A549 (cell line): ENCODE measurements at regions not wholly inside any gene's neighbourhood (a gene's known extent, or its start where the extent isn't known, plus 50 kb on each side); places are given as distances from the start of the nearest gene placed in this dataset.
"Not testable (repeated sequence)": the region's sequence is repeated elsewhere in the genome, so short reads cannot be mapped to it uniquely, and the experiment has no call there.

Source experiments
- ATAC-seq, 2 experiments: fragments of 200-7000 bp in 1 of 2; fragments of >200 bp in 1 of 2; cut with Nextera tagmentation in 1 of 2; cut with Tn5 transposase in 1 of 2; 3 replicates each; pipeline versions ENCODE4 v1.8.0 to v1.9.1; 2018 to 2020; ENCODE audit warnings: mild to moderate bottlenecking in 1 of 2, moderate library complexity in 1 of 2
- CTCF ChIA-PET: fragments of 300-600 bp; sonication (Branson Sonifier 250); formaldehyde crosslinking; extraction: SDS; loops from one replicate; lab custom pipeline; 2021; ENCODE audit warnings: antibody characterized with exemption, inconsistent platforms; lab: Yijun Ruan, JAX
- POLR2A ChIA-PET: fragments of 350-600 bp; formaldehyde crosslinking; extraction: SDS; loops from one replicate; lab custom pipeline; 2021; ENCODE audit warnings: antibody characterized with exemption, inconsistent platforms; lab: Yijun Ruan, JAX
- DNase-seq, 2 experiments: peaks; one replicate each; pipeline versions ENCODE4 v3.0.0 to v3.0.0-alpha.2; 2011 to 2016; ENCODE audit warnings: low read depth in 1 of 2, low spot score in 1 of 2
- FAIRE-seq: peaks from 2 replicates; lab custom pipeline; 2011; peaks lifted over from hg19 to GRCh38; lab: Jason Lieb, UNC
- H3K27ac ChIP-seq, 2 experiments: fragments of >200 bp; sonication (Bioruptor Twin); formaldehyde crosslinking; 3 replicates each; pipeline ENCODE4 v1.5.1; 2016 to 2017
- H3K4me1 ChIP-seq: fragments of >200 bp; sonication (Bioruptor Twin); formaldehyde crosslinking; 3 replicates; pipeline ENCODE4 v1.6.1; 2016
- H3K4me2 ChIP-seq: fragments of >200 bp; sonication (Bioruptor Twin); formaldehyde crosslinking; 3 replicates; pipeline ENCODE4 v1.6.1; 2016
- H3K4me3 ChIP-seq: fragments of >200 bp; sonication (Bioruptor Twin); formaldehyde crosslinking; 3 replicates; pipeline ENCODE4 v1.5.1; 2016
- H3K9me3 ChIP-seq: fragments of >200 bp; sonication (Bioruptor Twin); formaldehyde crosslinking; 3 replicates; pipeline ENCODE4 v1.6.1; 2016
- ATOH8 ChIP-seq: fragments of 250-450 bp; sonication (Bioruptor Pico); IDR thresholded peaks from 2 replicates; pipeline ENCODE4 v1.5.0; 2020; ENCODE audit warnings: low read depth, mild to moderate bottlenecking, moderate library complexity
- BHLHE40 ChIP-seq: IDR thresholded peaks from 2 replicates; pipeline ENCODE4 v1.6.1; 2012; ENCODE audit warnings: low read depth, low read length, inconsistent platforms
- CHD2 ChIP-seq: fragments of 150-350 bp; IDR thresholded peaks from 2 replicates; pipeline ENCODE4 v1.6.1; 2014; ENCODE audit warnings: low read length; ENCODE audit not compliant: partially characterized antibody
- EHMT2 ChIP-seq: fragments of 200-600 bp; sonication (generic); IDR thresholded peaks from 2 replicates; pipeline ENCODE4 v1.6.1; 2016; ENCODE audit warnings: antibody characterized with exemption, low read depth, mild to moderate bottlenecking, moderate library complexity
- ELK1 ChIP-seq: fragments of 150-350 bp; IDR thresholded peaks from 2 replicates; pipeline ENCODE4 v1.6.1; 2014; ENCODE audit warnings: low read depth, mild to moderate bottlenecking, low read length
- FOSB ChIP-seq: fragments of 250-450 bp; sonication (Bioruptor Pico); IDR thresholded peaks from 2 replicates; pipeline ENCODE4 v1.5.0; 2020; ENCODE audit warnings: mild to moderate bottlenecking, moderate library complexity
- GATA3 ChIP-seq: IDR thresholded peaks from 2 replicates; pipeline ENCODE4 v1.6.1; 2012; ENCODE audit warnings: borderline replicate concordance
- MAZ ChIP-seq: fragments of 150-350 bp; IDR thresholded peaks from 2 replicates; pipeline ENCODE4 v1.6.1; 2014; ENCODE audit warnings: antibody characterized with exemption, low read depth, low read length, borderline replicate concordance
- MYC ChIP-seq: IDR thresholded peaks from 2 replicates; pipeline ENCODE4 v1.6.1; 2012; ENCODE audit warnings: mild to moderate bottlenecking, inconsistent platforms, low read length, improper control_type of control experiment, borderline replicate concordance
- NR3C1 ChIP-seq: fragments of >200 bp; sonication (Bioruptor Twin); formaldehyde crosslinking; IDR thresholded peaks from 3 replicates; pipeline ENCODE4 v1.6.1; 2017
- PHF8 ChIP-seq: fragments of 200-600 bp; sonication (generic); IDR thresholded peaks from 2 replicates; pipeline ENCODE4 v1.6.1; 2016; ENCODE audit warnings: low read depth, mild to moderate bottlenecking, antibody characterized with exemption, moderate library complexity, borderline replicate concordance
- REST ChIP-seq: fragments of 200-600 bp; sonication (generic); IDR thresholded peaks from 2 replicates; pipeline ENCODE4 v1.6.1; 2016; ENCODE audit warnings: antibody characterized with exemption, mild to moderate bottlenecking, moderate library complexity
- RNF2 ChIP-seq: fragments of 200-600 bp; sonication (generic); IDR thresholded peaks from 2 replicates; pipeline ENCODE4 v1.6.1; 2016; ENCODE audit warnings: low read depth, mild to moderate bottlenecking, antibody characterized with exemption, moderate library complexity, borderline replicate concordance
- SREBF2 ChIP-seq: fragments of 450-650 bp; IDR thresholded peaks from 2 replicates; pipeline ENCODE4 v1.6.1; 2014; ENCODE audit warnings: mild to moderate bottlenecking, moderate library complexity
- USF2 ChIP-seq: fragments of 450-650 bp; IDR thresholded peaks from 2 replicates; pipeline ENCODE4 v1.6.1; 2014; ENCODE audit warnings: antibody characterized with exemption
- ZC3H11A ChIP-seq: fragments of 450-650 bp; IDR thresholded peaks from 2 replicates; pipeline ENCODE4 v1.6.1; 2014; ENCODE audit warnings: antibody characterized with exemption, mild to moderate bottlenecking
- WGBS: methylation state at CpG from one replicate; pipeline ENCODE4 v1.1.6; 2017; ENCODE audit errors: missing lambda C conversion rate; 5-methylcytosine and 5-hydroxymethylcytosine counted together

- TF ChIP-seq REST (no peak), NR3C1 (no peak), GATA3 (no peak), RNF2 (no peak), MYC (no peak), PHF8 (no peak)
Observed at GRCh38 chr10:33773253-33773573, 438.7 kb upstream of the NRP1 start (continued).

GRCh38 chr10:33772370-33773252, 438.1 kb upstream of the NRP1 start:
- H3K9me3 ChIP-seq, result no peaks in the 10 kb centered on the region
- ATAC-seq (no peak), FAIRE-seq (no peak), DNase-seq (no peak)
- TF ChIP-seq SREBF2 (no peak), EHMT2 (no peak), GATA3 (no peak), ELK1 (no peak), ATOH8 (CRISPR knock-in tag) (no peak), USF2 (no peak), RNF2 (no peak), CHD2 (no peak), FOSB (CRISPR knock-in tag) (no peak), MAZ (no peak), ZC3H11A (no peak), BHLHE40 (no peak)
- ChIA-PET POLR2A (no interaction called here), CTCF (interaction anchor here (0.6 to 1.3 kb wide), 2 partner anchors 10 to 32 kb away, joined by 3 read pairs; no protein-coding TSS in a partner anchor)
- no peak overlapping the region for H3K27ac ChIP-seq
- WGBS, result 79% methylated on average over 15 of the region's 16 CpGs
- no peak overlapping the region for H3K4me3 ChIP-seq
- no peak overlapping the region for H3K4me2 ChIP-seq
- H3K4me1 ChIP-seq, result no peaks in the 10 kb centered on the region

GRCh38 chr10:33771856-33772255, 437.4 kb upstream of the NRP1 start:
- DNase-seq, POLR2A ChIA-PET, FAIRE-seq, H3K4me1 ChIP-seq, ATAC-seq, H3K9me3 ChIP-seq, H3K27ac ChIP-seq, H3K4me2 ChIP-seq, H3K4me3 ChIP-seq: not testable (repeated sequence)
- CTCF ChIA-PET, result interaction anchor here (0.6 to 1.3 kb wide), 2 partner anchors 9 to 33 kb away, joined by 3 read pairs; no protein-coding TSS in a partner anchor
- 57% methylated on average over 8 of the region's 8 CpGs for WGBS
